Islet of Langerhans (tissue), 1 donor: ENCODE measurements at regions not wholly inside any gene's neighbourhood (a gene's known extent, or its start where the extent isn't known, plus 50 kb on each side); places are given as distances from the start of the nearest gene placed in this dataset.
"Not testable (repeated sequence)": the region's sequence is repeated elsewhere in the genome, so short reads cannot be mapped to it uniquely, and the experiment has no call there.

Source experiments
- FAIRE-seq: peaks from one replicate; lab custom pipeline; 2011; peaks lifted over from hg19 to GRCh38; lab: Jason Lieb, UNC

DNA sequence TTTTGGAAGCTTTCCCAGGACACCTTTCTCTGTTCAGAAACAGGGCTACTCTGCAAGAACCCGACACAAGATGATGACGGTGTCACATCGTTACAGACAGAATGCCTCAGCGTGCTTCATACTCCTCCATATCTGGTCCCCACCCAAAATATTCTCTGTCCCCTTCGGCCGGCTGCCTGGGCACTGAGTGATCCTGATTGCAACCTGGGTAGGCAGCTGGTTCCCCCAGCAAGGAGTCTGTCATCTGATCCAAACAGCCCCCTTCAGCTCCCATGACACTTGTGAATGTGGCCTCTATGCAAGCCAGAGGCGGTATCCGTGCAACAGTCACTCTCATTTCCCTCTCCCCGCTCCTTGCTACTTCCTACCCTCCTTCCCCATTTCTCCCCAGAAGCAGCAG lies 431.7 kb upstream of the B3GAT1 start:
- FAIRE-seq, result no peak

DNA sequence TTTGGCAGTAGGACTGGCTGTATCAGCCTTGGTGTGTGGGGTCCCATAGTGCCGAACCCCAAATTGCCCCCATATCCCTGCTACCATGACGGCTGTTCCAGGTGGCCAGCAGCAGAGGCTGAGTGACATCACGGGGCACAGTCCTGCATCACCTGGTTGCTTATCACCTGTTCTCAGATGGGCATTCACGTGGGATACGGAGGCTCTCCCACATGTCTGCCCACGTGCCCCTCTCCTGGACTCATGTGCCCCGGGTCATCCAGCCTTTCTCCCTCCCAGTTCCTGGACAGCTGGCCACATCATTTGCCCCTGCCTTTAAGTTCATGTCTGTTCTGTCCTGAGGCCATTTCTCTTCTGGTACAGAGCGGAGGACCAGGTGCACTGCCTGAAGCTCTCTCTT lies 431.0 kb upstream of the B3GAT1 start:
- FAIRE-seq, result no peak

DNA sequence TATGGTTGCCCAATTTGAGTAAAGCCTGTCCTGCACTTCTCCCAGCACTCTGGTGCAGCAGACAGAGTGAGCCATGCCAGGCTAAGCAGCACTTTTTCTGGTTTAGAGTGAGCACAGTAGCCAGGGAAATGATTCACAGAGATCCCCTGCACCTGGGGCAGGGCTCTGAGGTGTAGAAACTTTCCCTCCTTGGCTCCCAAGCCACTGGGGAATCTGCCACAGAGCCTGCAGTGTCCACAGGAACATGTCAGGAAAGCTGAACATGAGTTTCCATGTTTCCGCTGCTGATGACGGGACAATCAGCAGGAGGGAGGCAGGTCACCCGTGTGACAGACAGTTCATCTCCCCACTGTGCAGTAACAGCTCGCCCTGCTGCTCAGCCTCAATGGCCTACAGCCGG lies 429.9 kb upstream of the B3GAT1 start:
- FAIRE-seq, result no peak

DNA sequence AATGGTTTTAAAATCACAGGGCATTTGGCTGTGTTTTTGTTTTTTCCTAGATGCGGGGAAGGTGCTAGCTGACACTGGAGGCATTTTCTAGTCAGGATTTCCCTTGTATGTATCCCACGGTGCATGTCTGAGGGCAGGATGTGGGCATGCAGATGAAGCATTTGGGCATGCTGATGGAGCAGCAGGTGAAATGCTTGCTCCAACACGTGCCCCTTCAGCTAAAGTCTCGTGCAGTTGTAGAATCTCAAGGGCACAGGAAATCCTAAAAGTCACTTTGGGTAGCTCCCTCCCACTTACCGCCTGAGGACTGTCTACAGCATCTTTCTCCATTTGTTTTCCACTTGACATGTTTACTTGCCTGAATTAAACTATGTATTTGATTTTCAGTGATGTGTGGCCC lies 429.4 kb upstream of the B3GAT1 start:
- FAIRE-seq, result no peak

DNA sequence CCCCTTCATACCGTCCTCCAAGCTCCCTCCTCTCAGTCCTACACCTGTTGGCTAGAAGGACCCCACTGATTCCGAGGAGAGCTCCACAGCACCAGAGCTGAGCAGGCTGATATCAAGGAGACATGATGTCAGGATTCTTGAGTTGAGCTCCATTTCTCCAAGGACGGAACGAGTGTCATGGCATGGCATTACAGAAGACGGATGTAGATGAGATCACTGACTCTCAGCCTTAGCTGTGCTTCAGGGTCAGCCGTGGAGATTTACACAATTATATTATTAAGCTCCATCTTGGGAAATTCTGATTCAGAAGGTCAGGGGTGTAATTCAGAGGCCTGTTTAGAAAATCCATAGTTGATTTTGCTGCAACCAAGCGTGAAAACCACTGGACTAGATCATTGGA lies 428.9 kb upstream of the B3GAT1 start:
- no peak for FAIRE-seq

DNA sequence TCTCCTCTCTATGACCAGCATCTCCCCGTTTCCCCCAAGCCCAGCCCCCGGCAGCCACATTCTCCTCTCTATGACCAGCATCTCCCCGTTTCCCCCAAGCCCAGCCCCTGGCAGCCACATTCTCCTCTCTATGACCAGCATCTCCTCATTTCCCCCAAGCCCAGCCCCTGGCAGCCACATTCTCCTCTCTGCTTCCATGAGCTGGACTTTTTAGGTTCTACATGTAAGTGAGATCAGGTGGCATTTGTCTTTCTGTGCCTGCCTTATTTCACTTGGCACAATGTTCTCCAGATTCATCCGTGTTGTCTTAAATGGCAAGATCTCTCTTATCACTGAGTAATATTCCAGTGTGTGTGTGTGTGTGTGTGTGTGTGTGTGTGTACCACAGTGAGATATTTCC lies 428.1 kb upstream of the B3GAT1 start:
- not testable (repeated sequence) for FAIRE-seq

DNA sequence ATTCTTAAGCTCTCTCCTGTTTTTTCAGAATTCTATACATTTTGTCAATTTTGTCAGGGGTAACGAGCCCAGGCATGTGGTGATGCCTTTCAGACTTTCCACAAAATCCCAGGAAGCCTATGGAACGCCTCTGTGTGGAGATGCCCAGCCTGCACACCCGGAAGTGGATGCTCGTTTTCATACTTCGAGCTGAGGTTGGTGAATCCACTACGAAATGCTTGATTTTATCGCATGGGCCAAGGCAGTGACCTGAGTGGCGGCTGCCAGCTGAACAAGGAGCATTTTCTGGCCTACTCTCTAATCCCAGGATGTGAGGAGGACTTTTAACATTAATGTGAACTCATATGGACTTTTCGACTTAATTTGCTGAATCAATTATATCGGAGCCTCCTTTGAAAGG lies 426.7 kb upstream of the B3GAT1 start:
- FAIRE-seq, result no peak

DNA sequence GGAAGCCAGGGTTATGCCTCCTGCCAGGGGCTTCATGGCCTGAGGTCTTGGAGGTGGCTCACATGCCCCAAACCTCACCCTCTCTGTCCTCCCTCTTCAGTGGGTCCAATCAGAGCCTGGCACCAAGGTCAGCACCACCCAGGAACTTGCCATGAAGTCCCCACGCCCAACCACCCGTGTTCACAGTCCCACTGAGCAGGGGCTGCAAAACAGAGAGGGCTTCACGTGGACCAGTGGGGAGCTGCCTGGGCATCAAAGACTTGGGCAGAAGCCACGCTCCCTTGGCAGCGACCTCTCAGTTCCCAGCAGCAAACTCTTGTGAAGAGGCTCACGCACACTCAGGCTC lies 425.8 kb upstream of the B3GAT1 start:
- no peak for FAIRE-seq

DNA sequence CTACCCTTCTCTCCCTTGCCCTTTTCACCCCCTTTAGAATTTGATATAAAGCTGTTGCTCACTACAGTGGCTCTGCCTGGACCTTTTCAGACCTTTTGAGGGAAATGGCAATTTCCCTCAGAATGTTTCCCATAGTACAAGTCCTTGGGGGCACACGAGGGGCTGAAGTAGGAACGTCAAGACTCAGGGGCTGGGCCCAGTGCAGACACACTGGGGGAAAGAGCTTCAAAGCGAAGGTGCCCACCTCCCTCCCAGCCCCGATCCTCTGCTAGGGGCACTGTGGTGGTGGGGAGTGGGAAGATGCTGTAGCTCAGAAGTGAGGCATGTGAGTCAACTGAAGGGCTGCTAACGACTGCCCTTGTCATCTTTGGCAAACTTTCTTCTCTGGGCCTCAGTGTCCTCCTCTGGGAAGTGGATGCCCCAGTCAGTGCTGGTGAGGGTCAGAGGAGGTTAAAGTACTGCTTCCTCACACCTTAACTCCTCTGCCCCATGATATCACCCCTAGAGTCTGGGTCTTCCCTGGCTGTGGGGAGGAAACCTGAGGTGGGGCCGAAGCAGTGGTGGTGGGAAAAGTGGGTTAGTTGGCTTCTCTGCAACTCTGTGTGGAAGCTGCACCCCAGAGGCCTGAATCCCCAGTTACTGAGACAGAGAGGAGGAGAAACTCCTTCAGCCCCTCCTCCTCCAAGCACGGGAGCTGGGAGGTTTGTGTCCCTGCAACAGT lies 425.3 kb upstream of the B3GAT1 start:
- no peak for FAIRE-seq

DNA sequence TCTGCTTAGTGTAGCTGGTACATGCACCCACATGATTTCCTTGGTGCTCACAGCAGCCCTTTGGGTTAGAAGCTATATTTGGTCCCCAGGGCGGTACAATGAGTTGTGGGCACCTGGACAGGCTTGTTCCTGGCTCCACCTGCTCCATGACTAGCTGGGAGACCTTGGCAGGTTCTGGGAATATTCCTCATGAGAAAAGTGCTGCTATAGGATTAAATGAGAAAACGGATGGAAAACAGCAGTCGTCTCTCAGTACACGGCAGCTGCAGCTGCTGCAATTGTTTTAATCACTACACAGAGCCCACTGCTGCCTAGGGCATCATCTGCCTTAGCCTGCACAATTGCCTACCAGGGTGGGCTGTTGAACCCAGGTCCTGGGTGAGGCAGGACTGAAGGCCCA lies 424.5 kb upstream of the B3GAT1 start:
- no peak for FAIRE-seq

DNA sequence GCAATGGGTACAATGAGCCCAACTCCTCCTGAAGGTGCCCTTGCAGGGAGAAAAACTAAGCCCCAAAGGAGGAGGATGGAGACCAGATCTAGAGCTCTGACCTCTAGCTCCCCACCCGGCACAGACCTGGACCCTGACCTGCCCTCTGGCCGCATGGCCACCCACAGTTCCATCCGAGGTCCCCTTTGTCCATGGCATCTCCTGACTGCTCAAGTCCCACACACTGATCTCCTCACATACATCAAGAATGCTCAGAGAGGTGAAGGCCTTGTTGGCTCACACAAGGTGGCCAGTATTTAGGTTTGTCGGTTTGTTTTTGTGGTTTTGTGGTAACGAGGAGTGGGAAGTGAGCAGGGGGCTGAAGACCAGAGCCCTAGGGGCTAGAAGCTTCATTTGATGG lies 423.5 kb upstream of the B3GAT1 start:
- FAIRE-seq, result no peak

DNA sequence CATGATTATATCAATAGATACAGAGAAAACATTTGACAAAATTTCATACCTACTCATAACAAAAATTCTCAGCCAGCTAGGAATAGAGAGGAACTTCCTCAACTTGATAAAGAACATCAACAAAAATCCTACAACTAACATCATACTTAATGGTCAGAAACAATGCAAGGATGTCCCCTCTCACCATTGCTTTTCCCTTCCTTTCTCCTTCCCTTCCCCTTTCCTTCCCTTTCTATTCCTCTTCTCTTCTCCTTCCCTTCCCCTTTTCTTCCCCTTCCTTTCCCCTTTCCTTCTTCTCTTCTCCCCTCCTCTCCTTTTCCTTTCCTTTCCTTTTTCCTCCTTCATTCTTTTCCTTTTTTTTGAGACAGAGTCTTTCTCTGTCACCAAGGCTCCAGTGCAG lies 418.3 kb upstream of the B3GAT1 start:
- FAIRE-seq, result no peak

DNA sequence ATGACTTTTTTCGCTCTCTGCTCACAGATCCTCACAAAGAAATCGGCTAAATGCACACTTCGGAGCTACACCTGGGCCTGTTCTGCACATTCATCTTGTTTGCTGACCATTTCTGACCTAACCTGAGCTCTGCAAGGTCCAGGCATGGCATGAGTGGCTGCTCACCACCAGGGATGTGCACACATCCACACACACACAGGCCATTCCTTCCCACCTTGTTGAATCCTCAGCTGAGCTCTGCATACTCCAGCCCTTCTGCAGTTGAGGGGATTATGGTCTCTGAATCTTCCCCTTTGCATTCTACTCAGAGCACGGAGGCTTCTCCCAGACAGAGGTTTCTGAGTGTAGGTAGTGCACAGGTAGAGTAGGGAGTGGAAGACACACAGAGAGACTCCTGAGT lies 411.9 kb upstream of the B3GAT1 start:
- no peak for FAIRE-seq

DNA sequence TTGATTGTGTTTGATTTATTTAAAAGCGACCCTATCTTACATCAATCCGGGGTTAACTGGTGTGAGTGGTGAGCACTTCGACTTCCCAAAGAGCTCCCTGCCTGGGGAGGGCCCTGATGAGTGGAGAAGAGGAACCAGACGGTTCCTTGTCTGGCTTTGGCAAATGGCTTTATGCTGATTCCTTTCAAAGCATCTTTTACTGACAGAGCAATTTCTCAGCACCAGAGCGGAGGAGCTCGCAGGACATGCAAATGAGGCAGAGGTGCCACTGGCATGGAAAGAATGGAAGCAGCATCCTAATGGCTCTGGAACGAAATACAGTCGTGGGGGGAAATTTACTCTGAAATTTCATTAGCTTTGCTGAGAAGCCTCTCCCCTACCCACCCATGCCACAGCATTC lies 410.9 kb upstream of the B3GAT1 start:
- FAIRE-seq, result no peak

DNA sequence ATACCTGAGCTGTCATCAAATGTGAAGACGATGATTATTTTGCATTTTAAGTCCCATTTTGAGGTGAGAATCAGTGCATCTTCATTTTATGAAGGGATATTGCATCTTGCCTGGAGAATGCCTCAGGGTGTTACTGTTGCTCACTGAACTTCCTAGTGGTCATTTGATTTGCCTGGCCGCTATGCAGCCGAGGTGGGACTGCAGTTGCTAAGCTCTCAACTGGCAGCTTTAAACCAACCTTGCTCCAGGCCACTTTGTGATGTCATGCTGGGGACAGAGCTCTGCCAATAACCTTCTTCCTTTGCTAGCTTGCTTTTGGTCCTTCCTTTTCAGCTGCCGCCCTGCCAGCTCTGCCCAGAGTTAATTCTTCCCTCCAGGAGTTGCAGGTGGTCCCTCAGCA lies 409.4 kb upstream of the B3GAT1 start:
- FAIRE-seq, result no peak

DNA sequence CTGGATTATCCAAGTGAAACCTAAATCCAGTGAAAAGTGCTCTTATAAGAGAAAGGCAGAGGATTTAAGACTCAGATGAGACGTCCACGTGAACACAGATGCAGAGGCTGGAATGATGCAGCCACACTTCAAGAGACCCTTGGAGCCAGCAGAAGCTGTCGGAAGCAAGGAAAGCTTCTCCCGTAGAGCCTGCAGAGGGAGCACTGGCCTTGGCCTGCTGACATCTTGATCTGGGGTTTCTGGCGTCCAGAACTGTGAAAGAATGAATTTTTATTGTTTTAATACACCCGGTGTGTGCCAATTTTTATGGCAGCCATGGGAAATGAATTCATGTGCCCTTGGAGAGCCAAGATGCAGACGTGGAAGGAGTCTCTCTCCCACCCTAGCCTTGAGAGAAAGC lies 407.0 kb upstream of the B3GAT1 start:
- FAIRE-seq, result no peak

DNA sequence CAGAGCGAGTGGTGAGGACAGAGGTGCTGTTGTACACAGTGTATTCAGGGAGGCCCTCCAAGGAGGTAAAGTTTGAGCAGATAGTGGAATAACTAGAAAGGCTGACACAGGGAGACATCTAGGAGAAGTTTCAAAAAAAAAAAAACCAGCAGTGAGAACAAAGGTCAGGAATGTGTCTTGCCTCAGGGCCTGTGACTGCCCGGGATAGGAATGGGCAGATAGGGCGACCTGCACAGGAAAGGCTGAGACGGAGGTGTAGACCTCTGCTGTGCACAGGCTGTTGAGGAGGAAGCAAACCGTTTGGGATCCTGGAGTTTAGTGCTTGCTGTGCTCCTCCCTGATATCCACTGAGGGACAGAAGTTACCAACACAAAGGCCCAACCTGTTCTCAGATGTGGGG lies 406.5 kb upstream of the B3GAT1 start:
- FAIRE-seq, result no peak

DNA sequence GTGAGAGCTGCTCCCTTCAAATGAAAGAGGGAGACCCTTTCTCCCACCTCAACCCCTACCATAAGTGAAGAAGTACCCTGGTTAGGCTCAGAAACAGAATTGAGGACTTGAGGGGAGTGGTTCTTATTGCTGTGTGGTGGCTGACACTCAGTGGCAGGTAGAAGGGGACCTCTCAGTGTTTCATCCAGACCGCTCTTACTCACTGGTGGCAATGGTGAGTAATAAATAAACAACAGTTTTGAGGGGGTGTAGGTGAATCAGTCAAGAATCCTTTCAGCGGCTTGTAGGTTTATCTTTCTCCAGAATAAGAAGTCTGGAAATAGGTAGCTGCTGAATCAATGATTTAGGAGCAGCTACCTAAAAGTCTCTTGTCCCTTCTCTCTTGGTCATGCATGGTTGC lies 403.4 kb upstream of the B3GAT1 start:
- no peak for FAIRE-seq

DNA sequence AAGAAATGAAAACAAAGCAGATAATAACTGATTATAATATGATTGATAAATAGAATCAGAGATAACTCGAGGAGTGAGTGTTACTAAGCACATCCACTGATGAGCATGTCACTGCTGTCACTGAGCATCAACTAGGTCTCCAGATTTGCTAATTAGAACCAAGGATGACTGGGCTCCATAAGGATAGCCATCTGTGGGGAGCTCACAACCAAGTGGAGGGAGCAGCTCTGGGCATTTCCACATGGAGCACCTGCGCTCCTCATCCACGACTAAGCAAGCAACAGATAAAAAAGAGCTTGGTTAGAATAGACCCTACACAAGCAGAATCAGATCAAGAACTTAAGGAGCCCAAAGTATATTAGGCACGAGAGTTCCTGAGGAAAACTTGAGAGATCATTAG lies 396.0 kb upstream of the B3GAT1 start:
- FAIRE-seq, result no peak

DNA sequence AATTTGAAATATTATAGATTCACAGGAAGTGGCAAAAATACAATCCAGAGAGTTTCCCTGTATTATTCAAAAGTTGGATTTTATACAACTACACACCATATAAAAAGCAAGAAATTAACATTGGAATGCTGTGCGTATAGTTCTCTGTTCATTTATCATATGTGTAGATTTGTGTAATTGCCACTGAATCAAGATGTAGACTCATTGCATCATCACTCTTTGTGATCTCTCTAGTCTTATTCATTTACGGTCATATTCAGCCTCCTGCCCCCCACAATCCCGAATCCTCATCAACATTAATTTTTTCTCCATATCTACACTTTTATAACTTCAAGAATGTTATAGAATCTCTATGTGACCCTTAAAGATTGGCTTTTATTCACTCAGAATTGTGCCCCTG lies 390.6 kb upstream of the B3GAT1 start:
- FAIRE-seq, result no peak

DNA sequence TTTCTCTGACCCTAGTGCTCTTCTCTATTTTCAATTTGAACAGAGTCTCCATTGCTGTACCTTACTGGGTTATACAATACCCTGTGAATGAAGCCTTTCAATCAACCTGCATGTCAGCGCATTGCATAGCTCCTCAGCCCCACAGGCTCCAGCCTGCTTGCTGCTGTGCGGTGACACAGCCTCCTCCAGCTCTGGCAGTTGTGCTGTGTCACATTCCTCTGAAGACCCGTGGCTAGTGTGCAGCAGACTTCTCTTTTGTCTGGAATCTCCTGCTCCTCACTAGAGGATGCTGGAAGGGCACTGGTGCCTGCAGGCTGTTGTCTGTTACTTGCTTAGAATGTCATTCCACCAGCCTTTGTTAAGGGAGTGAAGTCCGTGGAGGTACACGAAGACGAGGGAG lies 390.1 kb upstream of the B3GAT1 start:
- FAIRE-seq, result no peak

DNA sequence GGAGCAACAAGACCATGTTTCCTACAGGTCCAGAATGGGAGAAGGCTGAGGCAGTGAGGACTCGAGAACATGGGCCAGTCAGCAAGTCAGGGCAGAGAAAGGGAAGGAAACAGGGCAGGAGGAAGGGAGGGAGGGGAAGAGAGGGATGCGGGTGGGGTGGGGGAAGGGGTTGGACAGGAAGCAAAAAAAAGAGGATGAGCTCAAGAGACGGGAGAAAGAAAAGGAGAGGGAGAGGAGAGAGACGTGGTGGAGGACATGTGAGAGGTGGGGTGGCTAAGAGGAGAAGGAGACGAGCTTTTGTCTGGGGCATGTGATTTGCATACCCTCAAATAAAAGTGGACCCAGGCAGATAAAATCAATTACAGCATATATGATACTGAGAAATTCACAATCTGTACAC lies 389.5 kb upstream of the B3GAT1 start:
- FAIRE-seq, result no peak

DNA sequence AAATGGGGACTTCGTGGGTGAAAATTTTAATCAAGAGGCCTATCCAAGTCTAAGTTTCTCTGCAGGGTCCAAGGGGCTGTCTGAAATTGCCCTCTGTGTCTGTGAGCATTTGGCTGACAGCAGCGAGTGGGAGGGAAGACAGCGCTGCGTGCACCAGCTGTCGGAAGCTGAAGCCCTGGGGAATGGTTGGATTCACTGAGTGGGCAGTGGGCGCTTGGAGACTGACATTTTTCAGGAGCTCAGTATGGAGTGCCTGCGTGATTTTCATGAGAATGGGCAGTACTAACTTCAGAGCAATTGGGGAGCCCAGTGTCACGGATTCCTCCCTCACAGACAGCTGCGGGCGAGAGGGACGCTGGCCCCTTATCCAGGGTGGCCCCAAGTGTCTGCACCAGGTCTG lies 388.8 kb upstream of the B3GAT1 start:
- no peak for FAIRE-seq

DNA sequence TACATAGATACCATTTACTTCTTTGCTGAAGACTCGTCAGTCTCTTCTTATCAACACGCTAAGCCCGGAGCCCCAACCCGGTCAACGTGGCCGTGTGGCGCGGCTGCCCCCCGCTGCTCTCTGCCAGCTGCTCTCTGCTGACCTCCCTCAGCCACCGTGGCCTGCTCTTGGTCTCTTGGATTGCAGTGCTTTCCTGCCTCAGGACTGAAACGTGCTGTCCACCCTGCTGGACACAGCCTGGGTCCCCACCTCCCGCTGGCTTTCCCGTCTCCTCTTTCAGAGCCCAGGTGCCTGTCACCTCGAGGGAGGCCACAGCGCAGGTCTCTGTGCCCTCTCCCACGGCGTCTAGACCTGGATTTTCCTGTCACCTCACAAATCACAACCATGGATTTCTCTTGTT lies 388.1 kb upstream of the B3GAT1 start:
- FAIRE-seq, result no peak

DNA sequence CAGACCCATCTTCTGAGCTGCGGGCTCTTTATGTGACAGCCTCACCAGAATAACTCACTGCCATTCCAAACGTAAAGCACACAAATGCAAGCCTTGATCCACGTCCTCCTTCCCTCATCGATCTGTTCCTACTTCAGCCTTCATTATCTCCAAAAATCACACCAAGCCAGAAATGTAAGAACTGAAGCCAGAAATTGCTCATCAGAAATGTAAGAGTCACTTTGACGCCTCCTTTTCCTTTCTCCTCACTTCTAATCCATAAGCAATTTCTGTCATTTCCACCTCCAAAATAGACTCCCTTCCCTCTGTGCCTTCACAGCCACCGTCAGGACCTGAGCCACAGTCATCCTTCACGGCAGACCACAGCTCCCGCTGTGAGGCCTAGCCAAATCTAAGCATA lies 387.3 kb upstream of the B3GAT1 start:
- FAIRE-seq, result no peak
